D721Med (cell line): ENCODE measurements at regions not wholly inside any gene's neighbourhood (a gene's known extent, or its start where the extent isn't known, plus 50 kb on each side); places are given as distances from the start of the nearest gene placed in this dataset.
"Not testable (repeated sequence)": the region's sequence is repeated elsewhere in the genome, so short reads cannot be mapped to it uniquely, and the experiment has no call there.

Experiments
- DNase-seq: peaks from one replicate; pipeline ENCODE4 v3.0.0; 2011; ENCODE audit warnings: low spot score; ENCODE audit not compliant: insufficient read length
- FAIRE-seq: peaks from 2 replicates; lab custom pipeline; 2011; peaks lifted over from hg19 to GRCh38; lab: Jason Lieb, UNC
- CTCF ChIP-seq: IDR thresholded peaks from 2 replicates; pipeline ENCODE4 v1.5.1; 2012; ENCODE audit warnings: mild to moderate bottlenecking, control low read depth; ENCODE audit not compliant: insufficient read depth; ENCODE audit errors: missing control alignments

- no peak for DNase-seq
- no peak for FAIRE-seq
- no peak for TF ChIP-seq CTCF
These were observed 127.9 kb upstream of the SLC13A1 start for GRCh38 chr7:123327661-123328060.

- no peak for FAIRE-seq
- no peak for DNase-seq
- no peak for TF ChIP-seq CTCF
These were observed 124.5 kb upstream of the SLC13A1 start for GRCh38 chr7:123324283-123324682.

- no peak for TF ChIP-seq CTCF
- DNase-seq (no peak), FAIRE-seq (no peak)
These were observed 123.9 kb upstream of the SLC13A1 start for GRCh38 chr7:123323689-123324088.

- DNase-seq, FAIRE-seq: not testable (repeated sequence)
These were observed 121.8 kb upstream of the SLC13A1 start for GRCh38 chr7:123321578-123321977.

GRCh38 chr7:123319911-123320310 is 120.1 kb upstream of the SLC13A1 start:
- no peak for DNase-seq
- no peak for TF ChIP-seq CTCF
- FAIRE-seq, result no peak

- DNase-seq (no peak), FAIRE-seq (no peak)
These were observed 115.1 kb upstream of the SLC13A1 start for GRCh38 chr7:123314886-123315285.

GRCh38 chr7:123308254-123308951 is 108.6 kb upstream of the SLC13A1 start:
- TF ChIP-seq CTCF, result no peak
- DNase-seq (no peak), FAIRE-seq (no peak)

More at GRCh38 chr7:123314886-123315285, 115.1 kb upstream of the SLC13A1 start:
- no peak for TF ChIP-seq CTCF
